AG04450 (cell line): ENCODE measurements at regions not wholly inside any gene's neighbourhood (a gene's known extent, or its start where the extent isn't known, plus 50 kb on each side); places are given as distances from the start of the nearest gene placed in this dataset.

ENCODE experiments used
- CTCF ChIA-PET: fragments of 300-600, 350-600 bp; formaldehyde crosslinking; extraction: SDS; loops from one replicate; lab custom pipeline; 2022; ENCODE audit warnings: antibody characterized with exemption, inconsistent platforms; lab: Charles Lee
- POLR2A ChIA-PET: fragments of 350-600 bp; formaldehyde crosslinking; extraction: SDS; loops from one replicate; lab custom pipeline; 2021; ENCODE audit warnings: antibody characterized with exemption, inconsistent platforms; lab: Yijun Ruan, JAX
- DNase-seq: peaks from one replicate; pipeline ENCODE4 v3.0.0-alpha.2; 2011; ENCODE audit warnings: low read depth, low spot score
- H3K27ac ChIP-seq: one replicate; pipeline ENCODE4 v1.5.1; 2012; ENCODE audit warnings: low read depth, low read length, control low read depth
- H3K27me3 ChIP-seq: one replicate; pipeline ENCODE4 v1.6.0; 2012; ENCODE audit warnings: low read length; ENCODE audit not compliant: control insufficient read depth, insufficient read depth
- H3K4me3 ChIP-seq: 2 replicates; pipeline ENCODE4 v1.5.1; 2011; ENCODE audit warnings: mild to moderate bottlenecking, low read depth, low read length, control low read depth
- H3K9me3 ChIP-seq: 2 replicates; pipeline ENCODE4 v1.5.1; 2012; ENCODE audit warnings: low read length; ENCODE audit not compliant: control insufficient read depth, insufficient read depth
- TF ChIP-seq, protein P1 (sequence below): IDR thresholded peaks from 2 replicates; pipeline ENCODE4 v1.5.1; 2011; ENCODE audit warnings: low read depth, low read length, control low read depth, inconsistent platforms

- H3K4me3 ChIP-seq, result no peak overlapping the region
- TF ChIP-seq, protein P1, sequence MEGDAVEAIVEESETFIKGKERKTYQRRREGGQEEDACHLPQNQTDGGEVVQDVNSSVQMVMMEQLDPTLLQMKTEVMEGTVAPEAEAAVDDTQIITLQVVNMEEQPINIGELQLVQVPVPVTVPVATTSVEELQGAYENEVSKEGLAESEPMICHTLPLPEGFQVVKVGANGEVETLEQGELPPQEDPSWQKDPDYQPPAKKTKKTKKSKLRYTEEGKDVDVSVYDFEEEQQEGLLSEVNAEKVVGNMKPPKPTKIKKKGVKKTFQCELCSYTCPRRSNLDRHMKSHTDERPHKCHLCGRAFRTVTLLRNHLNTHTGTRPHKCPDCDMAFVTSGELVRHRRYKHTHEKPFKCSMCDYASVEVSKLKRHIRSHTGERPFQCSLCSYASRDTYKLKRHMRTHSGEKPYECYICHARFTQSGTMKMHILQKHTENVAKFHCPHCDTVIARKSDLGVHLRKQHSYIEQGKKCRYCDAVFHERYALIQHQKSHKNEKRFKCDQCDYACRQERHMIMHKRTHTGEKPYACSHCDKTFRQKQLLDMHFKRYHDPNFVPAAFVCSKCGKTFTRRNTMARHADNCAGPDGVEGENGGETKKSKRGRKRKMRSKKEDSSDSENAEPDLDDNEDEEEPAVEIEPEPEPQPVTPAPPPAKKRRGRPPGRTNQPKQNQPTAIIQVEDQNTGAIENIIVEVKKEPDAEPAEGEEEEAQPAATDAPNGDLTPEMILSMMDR, result no peak
- H3K27ac ChIP-seq, result no peak overlapping the region
- POLR2A ChIA-PET, result no interaction called here
- H3K9me3 ChIP-seq, result peaks cover 14% of the 10 kb centered on the region; the same call in 1 of the 2 replicates
- no peak for DNase-seq
- CTCF ChIA-PET, result no interaction called here
- H3K27me3 ChIP-seq, result no peaks in the 10 kb centered on the region
Measured at GRCh38 chr7:52030722-52031121, 714.1 kb upstream of the COBL start.

GRCh38 chr7:52026140-52026539, 709.5 kb upstream of the COBL start:
- DNase-seq, result no peak
- H3K4me3 ChIP-seq, result no peak overlapping the region
- TF ChIP-seq, protein P1, result no peak
- peaks cover 10% of the 10 kb centered on the region; the same call in 1 of the 2 replicates for H3K9me3 ChIP-seq
- no peak overlapping the region for H3K27ac ChIP-seq
- ChIA-PET POLR2A (no interaction called here), CTCF (no interaction called here)
- no peaks in the 10 kb centered on the region for H3K27me3 ChIP-seq

DNA sequence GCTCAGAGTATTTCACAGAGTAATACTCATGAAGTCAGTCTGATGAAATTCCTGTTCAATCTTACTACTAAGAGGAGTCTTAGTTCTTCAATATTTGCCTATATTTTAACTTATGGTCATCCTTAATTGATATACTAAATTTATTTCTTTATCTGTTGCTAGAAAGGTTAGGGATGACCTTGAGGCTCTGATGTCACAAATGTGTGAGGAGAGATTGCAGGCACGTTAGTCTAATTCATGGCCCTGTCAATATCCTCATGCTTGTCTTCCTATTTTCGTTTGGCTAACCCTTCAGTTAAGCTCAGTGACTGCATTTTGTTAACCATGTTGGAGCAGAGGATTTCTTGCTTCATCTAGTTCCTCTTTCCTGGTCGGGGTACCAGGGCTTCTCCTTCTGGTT, 704.7 kb upstream of the COBL start:
- H3K27me3 ChIP-seq, result no peaks in the 10 kb centered on the region
- DNase-seq, result no peak
- ChIA-PET POLR2A (no interaction called here), CTCF (no interaction called here)
- no peak overlapping the region for H3K4me3 ChIP-seq
- TF ChIP-seq, protein P1, result no peak
- peaks cover 15% of the 10 kb centered on the region; the same call in 1 of the 2 replicates for H3K9me3 ChIP-seq
- H3K27ac ChIP-seq, result no peak overlapping the region

DNA sequence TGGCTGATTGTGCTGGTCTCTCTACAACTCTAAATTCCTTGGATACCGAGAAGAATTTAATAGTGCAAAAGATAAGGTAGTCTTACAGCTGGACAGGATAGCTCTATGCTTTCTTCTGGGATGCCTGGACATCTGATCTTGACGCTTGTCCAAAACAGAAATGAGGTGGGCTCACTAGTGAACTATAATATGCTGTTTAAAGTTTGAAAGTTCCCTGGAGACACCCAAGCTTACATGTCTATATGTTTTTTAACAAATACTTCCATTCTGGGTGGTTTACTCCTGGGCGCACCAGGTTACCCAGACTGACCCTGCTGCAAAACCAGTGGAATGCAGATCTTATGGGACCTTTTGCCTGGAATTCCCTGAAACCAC, 702.1 kb upstream of the COBL start:
- ChIA-PET POLR2A (no interaction called here), CTCF (no interaction called here)
- no peak overlapping the region for H3K27ac ChIP-seq
- H3K27me3 ChIP-seq, result no peaks in the 10 kb centered on the region
- TF ChIP-seq, protein P1, result no peak
- DNase-seq, result no peak
- peaks cover 13% of the 10 kb centered on the region; the same call in 1 of the 2 replicates for H3K9me3 ChIP-seq
- no peak overlapping the region for H3K4me3 ChIP-seq

GRCh38 chr7:52017802-52018679, 701.4 kb upstream of the COBL start:
- ChIA-PET CTCF (no interaction called here), POLR2A (no interaction called here)
- no peak overlapping the region for H3K4me3 ChIP-seq
- H3K27ac ChIP-seq, result no peak overlapping the region
- no peak for DNase-seq
- TF ChIP-seq, protein P1, result no peak
- no peaks in the 10 kb centered on the region for H3K27me3 ChIP-seq
- H3K9me3 ChIP-seq, result peaks cover 13% of the 10 kb centered on the region; the same call in 1 of the 2 replicates
